ENCODE measurements at regions not wholly inside any gene's neighbourhood (a gene's known extent, or its start where the extent isn't known, plus 50 kb on each side); places are given as distances from the start of the nearest gene placed in this dataset.

DNA sequence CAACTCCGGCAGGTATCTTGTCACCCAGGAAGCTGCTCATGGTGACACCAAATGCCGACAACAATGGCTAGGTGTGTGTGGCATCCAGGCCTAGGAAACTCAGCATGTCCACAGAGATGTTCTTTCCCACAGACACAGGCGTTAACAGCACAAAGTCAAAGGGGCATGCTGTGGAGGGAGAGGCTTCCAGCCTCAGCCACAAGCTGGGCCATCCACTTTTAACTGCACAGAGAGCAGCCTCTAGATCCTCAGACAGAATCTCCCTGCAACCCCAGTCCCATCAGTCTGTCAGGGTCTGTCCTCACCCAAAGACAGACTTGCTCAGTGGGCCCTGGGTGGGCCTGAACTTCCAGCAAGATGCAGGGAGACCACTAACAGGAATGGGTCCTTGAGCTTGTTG, 58.5 kb upstream of the BCAR3 start:
- H3K27ac Mint-ChIP-seq, result no peak overlapping the region
- peaks cover 11% of the 10 kb centered on the region for H3K4me1 Mint-ChIP-seq
- ATAC-seq, result no peak
- no peaks in the 10 kb centered on the region for H3K27me3 Mint-ChIP-seq
- H3K36me3 Mint-ChIP-seq, result no peaks in the 10 kb centered on the region
- H3K9me3 Mint-ChIP-seq, result no peaks in the 10 kb centered on the region
- no peak overlapping the region for H3K4me3 Mint-ChIP-seq

DNA sequence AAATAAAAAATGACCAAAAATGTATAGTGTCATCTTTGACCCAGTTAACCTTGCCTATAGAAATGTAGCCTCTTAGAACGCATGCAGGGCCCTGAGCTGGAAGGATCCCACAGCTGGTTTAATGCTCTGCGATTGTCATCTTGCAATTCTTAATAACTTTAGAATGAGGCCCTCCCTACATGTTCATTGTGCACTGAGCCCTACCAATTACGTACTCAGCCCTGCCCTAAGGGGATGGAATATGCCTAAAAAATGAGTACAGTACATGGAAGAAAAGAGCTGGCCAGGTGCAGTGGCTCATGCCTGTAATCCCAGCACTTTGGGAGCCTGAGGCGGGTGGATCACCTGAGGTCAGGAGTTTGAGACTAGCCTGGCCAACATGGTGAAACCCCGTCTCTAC, 57.8 kb upstream of the BCAR3 start:
- no peaks in the 10 kb centered on the region for H3K27me3 Mint-ChIP-seq
- H3K9me3 Mint-ChIP-seq, result no peaks in the 10 kb centered on the region
- no peak for ATAC-seq
- H3K36me3 Mint-ChIP-seq, result no peaks in the 10 kb centered on the region
- H3K4me3 Mint-ChIP-seq, result no peak overlapping the region
- no peak overlapping the region for H3K27ac Mint-ChIP-seq
- peaks cover 4% of the 10 kb centered on the region for H3K4me1 Mint-ChIP-seq

DNA sequence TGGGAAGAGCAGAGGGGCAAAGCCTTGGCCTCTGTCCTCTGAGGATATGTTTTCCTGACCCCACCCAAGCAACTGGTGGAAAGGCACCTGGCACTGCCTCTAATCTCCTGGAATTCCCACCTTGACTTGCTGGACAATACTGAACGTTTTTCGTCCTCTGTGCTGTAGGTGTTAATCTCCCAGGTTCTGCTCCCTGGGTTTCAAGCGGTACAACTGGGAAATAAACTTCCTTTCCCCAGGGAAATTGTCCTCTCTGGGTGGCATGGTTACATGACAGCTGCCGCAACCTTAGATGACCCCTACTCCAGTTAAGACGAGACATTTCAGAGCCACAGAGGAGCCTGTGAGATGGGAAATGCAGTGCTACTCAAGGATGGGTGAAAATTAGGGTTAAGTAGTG, 57.3 kb upstream of the BCAR3 start:
- Mint-ChIP-seq H3K4me1 (no peaks in the 10 kb centered on the region), H3K4me3 (no peak overlapping the region), H3K27me3 (no peaks in the 10 kb centered on the region), H3K9me3 (no peaks in the 10 kb centered on the region), H3K27ac (no peak overlapping the region), H3K36me3 (no peaks in the 10 kb centered on the region)
- ATAC-seq, result no peak

DNA sequence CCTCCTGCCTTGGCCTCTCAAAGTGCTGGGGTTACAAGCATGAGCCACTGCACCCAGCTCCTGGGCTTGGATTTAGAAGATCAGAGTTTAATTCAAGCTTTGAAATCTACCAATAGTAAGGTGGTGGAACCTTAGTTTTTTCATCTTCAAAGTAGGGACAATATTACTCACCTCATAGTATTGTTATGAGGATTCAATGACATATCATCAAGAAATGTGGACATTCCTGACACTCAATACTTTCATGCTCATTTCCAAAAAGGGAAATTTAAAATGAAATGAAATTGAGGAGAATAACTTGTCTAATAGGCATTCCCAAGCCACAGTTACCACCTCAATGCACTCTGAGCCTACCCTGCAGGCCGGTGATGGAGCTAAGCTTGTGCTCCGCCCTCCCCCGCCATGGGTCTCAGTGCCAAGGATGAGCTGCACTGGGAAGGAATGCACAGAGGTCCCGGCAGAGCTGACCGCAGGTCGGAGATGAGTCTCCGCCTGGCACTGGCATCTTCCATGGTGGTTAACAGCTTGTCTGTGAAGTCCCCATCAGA, 56.5 kb upstream of the BCAR3 start:
- Mint-ChIP-seq H3K4me1 (peaks cover 1% of the 10 kb centered on the region), H3K27me3 (no peaks in the 10 kb centered on the region), H3K4me3 (no peak overlapping the region), H3K9me3 (no peaks in the 10 kb centered on the region), H3K36me3 (no peaks in the 10 kb centered on the region), H3K27ac (no peak overlapping the region)
- no peak for ATAC-seq

DNA sequence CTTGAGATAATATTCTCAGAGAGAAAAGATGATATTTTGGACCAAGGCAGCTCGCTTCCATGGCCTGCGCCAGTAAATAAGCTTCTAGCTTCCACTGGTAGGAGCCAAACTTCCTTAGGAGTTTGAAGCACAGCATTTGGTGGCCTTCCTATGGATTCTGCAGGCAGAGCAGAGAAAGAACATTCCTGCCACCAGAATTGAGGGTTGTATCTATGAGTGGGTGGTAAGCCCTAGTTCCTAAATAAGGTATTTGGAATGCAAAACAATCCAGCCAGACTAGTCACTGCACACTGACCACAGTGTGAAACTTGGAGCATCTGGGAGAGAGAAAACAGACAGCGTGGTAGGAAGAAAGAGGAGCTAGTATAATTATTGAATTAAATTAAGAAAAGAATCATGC, 54.1 kb upstream of the BCAR3 start:
- ATAC-seq, result no peak
- H3K4me3 Mint-ChIP-seq, result no peak overlapping the region

DNA sequence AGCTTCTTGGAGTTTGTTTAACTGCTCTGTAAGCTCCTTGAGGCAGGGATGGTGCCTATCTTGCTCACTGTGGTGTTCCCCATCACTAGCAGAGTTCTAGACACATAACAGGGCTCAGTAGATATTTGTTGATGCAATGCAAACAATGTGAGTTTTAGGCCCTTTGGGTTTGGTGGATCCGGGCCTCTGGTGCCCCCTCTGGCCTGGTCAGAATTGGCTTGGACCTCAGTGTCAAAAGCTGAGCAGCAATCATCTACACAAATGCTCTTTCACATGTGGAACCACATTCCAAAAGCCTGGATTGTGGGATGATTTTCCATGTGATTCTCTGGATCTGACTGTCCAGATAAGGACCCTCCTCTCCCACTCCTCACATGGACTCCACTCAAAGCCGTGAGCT, 53.4 kb upstream of the BCAR3 start:
- Mint-ChIP-seq H3K27ac (no peak overlapping the region), H3K36me3 (no peaks in the 10 kb centered on the region), H3K27me3 (no peaks in the 10 kb centered on the region), H3K4me3 (no peak overlapping the region), H3K4me1 (peaks cover 30% of the 10 kb centered on the region), H3K9me3 (no peaks in the 10 kb centered on the region)
- peak; percentile 39 for ATAC-seq

More for the DNA sequence above, 54.1 kb upstream of the BCAR3 start:
- Mint-ChIP-seq H3K36me3 (no peaks in the 10 kb centered on the region), H3K27ac (no peak overlapping the region), H3K4me1 (peaks cover 23% of the 10 kb centered on the region), H3K27me3 (no peaks in the 10 kb centered on the region), H3K9me3 (no peaks in the 10 kb centered on the region)

DNA sequence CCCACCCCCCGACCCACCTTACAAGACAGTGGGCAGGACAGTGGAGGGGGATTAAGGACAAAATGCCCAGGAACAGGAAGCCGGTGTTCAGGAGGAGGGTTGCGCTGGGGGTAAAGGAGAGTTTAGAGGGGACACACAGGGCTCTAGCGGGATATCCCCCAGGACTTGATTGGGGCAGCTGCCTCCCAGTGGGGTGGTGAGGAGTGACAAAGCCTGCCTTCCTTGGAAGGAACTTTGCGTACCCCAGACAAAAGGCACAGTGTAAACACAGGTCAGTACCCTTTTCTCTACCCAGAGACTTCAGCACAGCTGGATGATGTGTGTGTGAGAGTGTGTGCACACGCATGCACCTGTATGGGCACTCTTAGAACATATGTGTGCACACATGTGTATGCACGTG, 51.7 kb upstream of the BCAR3 start:
- ATAC-seq, result no peak
- Mint-ChIP-seq H3K9me3 (no peaks in the 10 kb centered on the region), H3K36me3 (no peaks in the 10 kb centered on the region), H3K4me1 (peaks cover 46% of the 10 kb centered on the region), H3K4me3 (no peak overlapping the region), H3K27ac (no peak overlapping the region), H3K27me3 (no peaks in the 10 kb centered on the region)

DNA sequence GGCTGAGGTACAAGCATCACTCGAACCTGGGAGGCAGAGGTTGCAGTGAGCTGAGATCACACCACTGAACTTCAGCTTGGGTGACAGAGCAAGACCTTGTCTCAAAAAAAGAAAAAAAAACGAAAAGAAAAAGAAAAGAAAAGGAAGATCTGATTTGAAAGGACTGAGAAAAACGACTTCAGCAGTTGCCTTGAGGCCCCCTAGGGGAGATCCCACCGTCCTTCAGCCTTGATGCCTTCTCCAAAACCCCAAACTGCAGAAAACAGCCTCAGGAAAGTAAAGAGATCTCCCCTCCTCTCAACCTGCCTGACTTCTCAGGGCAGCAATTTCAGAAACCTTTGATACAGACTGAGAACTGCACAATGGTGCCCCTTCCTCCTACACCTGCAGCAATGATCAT, 50.9 kb upstream of the BCAR3 start:
- H3K4me3 Mint-ChIP-seq, result no peak overlapping the region
- H3K36me3 Mint-ChIP-seq, result no peaks in the 10 kb centered on the region
- ATAC-seq, result no peak
- H3K27ac Mint-ChIP-seq, result peak overlapping the region; percentile 58
- H3K4me1 Mint-ChIP-seq, result peaks cover 47% of the 10 kb centered on the region
- no peaks in the 10 kb centered on the region for H3K27me3 Mint-ChIP-seq
- no peaks in the 10 kb centered on the region for H3K9me3 Mint-ChIP-seq

All from stimulated activated memory B cell treated with anti-CD40 and anti-IgM and Interleukin-4, amounts not matched to agents 10 μg/mL and 1 μg/mL and 100 μg/mL, for 72 hours (primary cell).